ENCODE measurements at regions not wholly inside any gene's neighbourhood (a gene's known extent, or its start where the extent isn't known, plus 50 kb on each side); places are given as distances from the start of the nearest gene placed in this dataset.

DNA sequence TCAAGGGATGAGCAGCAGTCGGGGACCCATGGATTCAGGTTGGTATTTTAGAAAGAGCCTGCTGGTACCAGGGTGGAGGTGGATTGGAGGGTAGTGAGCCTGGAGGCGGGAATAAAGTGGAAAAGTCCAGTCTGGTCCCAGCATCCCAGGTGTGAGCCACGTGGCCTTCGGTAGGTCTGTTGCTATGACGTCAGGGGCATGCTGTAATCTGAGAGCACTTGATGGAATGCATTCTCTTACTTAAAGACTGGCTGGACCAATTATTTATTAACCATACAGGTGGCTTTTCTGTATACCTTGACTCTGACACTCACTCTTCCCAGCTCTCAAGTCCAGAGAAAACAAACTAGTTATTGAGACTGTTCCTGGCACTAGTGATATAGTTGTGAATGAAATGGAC lies 389.9 kb upstream of the RGMA start:
- TF ChIP-seq POLR2AphosphoS5 (IDR thresholded peaks at IDR 0.05; ENCODE audit: borderline replicate concordance, low read depth, low read length) (no peak), EZH2 (IDR thresholded peaks at IDR 0.05) (no peak)

Data from SK-N-MC (cell line).